HG03432 (cell line): ENCODE measurements at regions not wholly inside any gene's neighbourhood (a gene's known extent, or its start where the extent isn't known, plus 50 kb on each side); places are given as distances from the start of the nearest gene placed in this dataset.
"Not testable (repeated sequence)": the region's sequence is repeated elsewhere in the genome, so short reads cannot be mapped to it uniquely, and the experiment has no call there.

Source experiments
- ATAC-seq: cut with Tn5 transposase; IDR thresholded peaks from one replicate; pipeline ENCODE4 v1.9.1; 2021; ENCODE audit warnings: mild to moderate bottlenecking, moderate library complexity; ENCODE audit not compliant: unreplicated experiment

GRCh38 chr16:5965321-5965720 is 867.7 kb upstream of the EEF2KMT start:
- no peak for ATAC-seq

DNA sequence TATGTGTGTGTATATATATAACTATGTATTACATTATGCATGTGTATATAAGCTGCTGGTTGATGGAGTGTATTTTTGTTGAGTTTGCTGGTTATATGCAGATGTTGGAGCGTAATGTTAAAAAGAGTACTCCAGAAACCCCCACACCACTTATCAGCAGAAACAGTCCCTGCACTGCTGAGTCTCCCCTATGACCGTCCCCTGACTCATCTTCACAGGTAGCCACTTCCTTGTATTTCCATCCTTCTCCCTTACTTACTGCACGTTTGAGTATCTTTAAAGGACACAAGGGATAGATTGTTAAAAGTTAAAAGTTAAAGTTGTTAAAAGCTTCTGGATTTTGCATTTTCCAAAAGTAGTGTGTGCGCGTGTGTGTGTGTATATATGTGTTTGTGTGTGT is 853.9 kb upstream of the EEF2KMT start:
- no peak for ATAC-seq

GRCh38 chr16:5944971-5945370 is 847.4 kb upstream of the EEF2KMT start:
- no peak for ATAC-seq

DNA sequence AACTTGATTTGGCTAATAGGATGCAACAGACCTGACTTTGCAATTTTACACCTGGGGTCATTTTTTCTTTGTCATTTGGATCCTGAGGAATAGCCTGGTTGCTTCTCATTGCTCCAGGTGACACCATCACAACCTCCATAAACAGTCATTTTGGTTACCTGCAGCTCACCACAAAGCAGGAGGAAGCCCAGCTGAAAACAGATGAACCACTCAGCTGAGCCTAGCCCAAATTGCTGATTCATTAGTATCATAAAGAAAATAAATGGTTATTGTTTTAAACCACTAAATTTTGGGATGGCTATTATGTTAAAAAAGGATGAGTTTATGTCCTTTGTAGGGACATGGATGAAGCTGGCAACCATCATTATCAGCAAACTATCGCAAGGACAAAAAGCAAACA is 841.0 kb upstream of the EEF2KMT start:
- ATAC-seq = no peak

DNA sequence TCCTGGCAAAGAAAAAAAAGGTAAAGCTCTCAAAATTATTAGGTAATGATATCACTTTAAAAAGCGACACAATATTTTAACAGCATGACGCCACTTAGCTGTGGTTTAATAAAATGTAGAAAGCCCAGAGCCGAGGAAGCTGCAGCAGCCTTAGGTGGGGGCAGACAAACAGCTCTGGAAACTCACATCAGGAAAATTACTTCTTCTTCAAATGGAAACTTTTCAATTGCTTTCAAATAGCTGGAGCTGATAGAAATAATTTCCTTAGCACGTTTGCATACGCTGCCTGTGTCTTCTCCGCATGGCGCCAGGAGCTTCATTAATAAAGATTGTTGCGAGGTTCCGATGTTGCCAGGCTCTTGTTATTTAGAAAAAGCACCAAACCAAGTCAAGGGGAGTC is 835.3 kb upstream of the EEF2KMT start:
- ATAC-seq = no peak

- no peak for ATAC-seq
Measured at GRCh38 chr16:5928476-5929065, 831.0 kb upstream of the EEF2KMT start.

DNA sequence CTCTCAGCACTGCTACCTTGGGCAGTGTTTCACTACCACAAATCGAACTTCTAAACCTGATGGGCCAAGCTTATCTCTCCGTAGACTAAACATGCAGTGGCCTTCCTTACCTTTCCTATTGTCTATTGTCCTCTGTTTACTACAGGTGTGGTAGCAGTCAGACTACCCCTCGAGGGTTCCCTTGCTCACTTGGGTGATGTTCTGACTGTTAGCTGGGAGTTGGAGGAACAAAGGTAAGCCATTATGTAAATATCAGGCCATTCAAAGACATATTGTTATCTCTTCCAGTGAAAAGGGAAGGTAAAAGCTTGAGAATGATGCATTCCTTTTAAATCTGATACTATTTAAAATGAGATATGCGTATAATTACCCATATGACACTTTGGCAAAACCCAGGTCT is 828.3 kb upstream of the EEF2KMT start:
- ATAC-seq = no peak

- ATAC-seq = no peak
Measured at GRCh38 chr16:5922686-5923085, 825.1 kb upstream of the EEF2KMT start.

GRCh38 chr16:5918567-5919130 is 821.1 kb upstream of the EEF2KMT start:
- ATAC-seq = no peak

DNA sequence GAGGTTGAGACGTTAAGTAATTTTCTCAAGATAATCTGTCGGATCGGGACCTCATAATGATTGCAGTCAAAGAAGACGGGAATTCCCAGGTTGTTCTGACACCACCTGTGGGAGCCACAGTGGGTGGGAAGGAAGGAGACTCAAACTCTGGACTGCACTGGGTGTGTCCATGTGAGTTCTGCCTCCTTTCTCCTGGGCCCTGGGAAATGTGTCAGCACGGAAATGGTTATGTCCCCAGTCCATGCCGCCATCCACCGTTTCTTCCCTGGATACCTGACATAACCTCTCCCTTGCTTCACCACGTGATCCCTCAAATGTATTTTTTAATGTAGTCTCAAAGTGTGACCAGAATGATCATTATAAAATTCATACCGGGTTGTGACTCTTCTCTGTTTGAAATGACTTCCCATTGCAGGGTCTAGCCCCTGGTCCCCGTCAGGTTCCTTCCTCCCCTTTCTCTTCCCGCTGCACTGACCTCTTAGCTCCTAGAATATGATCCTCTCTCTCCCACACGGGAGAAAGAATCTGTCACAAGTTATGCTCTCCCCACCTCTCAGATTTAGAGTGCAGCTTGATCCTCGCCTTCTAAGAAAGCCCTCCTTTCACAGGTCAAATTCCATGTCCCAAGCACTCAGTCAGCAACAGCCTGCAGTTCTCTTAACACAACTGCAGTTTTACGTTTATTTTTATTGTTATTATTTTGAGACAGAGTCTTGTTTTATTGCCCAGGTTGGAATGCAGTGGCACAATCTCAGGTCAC is 820.0 kb upstream of the EEF2KMT start:
- ATAC-seq = no peak

GRCh38 chr16:5916711-5917191 is 819.2 kb upstream of the EEF2KMT start:
- no peak for ATAC-seq

GRCh38 chr16:5911241-5911640 is 813.6 kb upstream of the EEF2KMT start:
- no peak for ATAC-seq

DNA sequence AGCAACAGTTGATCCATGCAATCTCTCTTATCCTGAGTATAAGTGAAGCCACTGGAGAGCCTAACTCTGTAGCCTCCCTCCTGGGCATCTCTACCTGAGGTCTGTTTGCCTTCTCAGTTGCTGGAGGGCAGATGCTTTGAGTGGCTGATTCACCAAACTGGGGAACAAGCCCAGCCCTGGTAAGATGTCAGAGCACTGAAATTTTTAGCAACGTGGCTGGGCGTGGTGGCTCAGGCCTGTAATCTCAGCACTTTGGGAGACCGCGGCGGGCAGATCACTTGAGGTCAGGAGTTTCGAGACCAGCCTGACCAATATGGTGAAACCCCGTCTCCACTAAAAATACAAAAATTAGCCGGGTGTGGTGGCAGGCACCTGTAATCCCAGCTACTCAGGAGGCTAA is 812.0 kb upstream of the EEF2KMT start:
- ATAC-seq = not testable (repeated sequence)

GRCh38 chr16:5907544-5907943 is 809.9 kb upstream of the EEF2KMT start:
- ATAC-seq = no peak

DNA sequence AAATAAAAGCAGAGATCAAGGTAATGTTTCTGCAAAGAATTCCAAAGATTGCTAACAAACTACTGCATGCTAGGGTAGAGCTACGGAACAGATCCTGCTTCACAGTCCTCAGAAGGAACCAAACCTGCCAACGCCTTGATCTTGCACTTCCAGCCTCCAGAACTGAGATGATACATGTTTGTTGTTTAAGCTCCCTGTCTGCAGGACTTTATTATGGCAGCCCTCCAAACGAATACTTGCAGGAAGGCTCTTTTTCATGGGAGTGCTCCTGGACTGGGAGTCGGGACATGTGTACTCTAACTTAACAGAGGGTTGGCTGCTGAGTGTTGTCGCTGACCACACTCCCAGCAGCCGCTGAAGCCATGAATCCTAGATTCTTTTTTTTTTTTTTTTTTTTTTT is 808.8 kb upstream of the EEF2KMT start:
- no peak for ATAC-seq

DNA sequence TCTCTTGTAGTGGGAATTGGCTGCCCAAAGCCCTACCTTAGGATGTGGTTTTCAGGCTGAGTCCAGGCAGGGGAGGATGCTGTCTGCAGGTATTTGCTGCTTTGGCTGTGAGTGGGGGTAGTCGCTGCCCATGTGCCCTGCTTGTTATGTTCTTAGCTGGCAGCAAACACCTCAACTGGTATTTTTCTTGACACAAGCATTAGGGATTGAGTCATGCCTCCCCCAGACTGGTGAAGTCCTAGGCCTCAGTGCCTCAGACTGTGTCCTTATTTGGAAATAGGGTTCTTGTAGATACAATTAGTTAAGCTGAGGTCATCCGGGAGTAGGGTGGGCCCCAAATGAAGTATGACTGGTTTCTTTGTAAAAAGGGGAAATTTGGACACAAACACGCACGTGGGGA is 808.3 kb upstream of the EEF2KMT start:
- no peak for ATAC-seq

DNA sequence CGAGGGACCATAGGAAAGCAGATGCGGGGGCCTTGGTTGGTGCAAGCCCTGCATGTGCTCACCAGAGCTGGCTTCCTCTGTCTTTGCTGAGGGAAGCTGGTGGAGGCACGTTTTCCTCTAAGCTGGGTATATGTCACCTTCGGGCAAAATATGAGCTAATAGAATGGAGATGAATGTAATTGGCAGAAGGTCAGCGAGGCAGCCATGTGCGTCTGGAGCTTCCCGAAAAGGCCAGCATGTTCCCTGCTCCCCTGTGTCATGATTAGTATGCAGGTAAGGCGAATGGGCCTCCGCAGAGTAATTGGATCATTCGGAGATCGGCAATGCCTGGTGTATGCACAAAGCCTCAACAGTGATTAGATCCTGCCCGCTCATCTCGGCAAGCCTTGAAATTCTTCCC is 806.2 kb upstream of the EEF2KMT start:
- ATAC-seq = no peak

DNA sequence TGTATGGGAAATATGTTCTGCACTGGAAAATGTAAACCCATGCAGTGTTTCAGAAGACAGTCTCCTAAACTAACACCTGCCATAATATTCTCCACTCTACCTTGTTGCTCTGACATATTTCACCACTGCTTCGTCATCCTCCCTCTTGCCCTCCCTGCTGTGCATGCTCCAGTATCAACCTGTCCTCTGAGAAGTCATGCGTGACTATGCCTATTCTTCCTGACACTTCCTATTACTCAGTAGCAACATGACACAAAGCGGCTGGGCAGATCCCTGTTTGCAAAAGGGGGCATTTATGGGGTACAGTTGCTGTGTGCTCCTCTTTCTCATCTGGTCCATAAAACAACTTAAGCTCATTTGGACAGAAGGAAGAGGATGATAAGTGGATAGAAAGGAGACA is 805.6 kb upstream of the EEF2KMT start:
- ATAC-seq = no peak

DNA sequence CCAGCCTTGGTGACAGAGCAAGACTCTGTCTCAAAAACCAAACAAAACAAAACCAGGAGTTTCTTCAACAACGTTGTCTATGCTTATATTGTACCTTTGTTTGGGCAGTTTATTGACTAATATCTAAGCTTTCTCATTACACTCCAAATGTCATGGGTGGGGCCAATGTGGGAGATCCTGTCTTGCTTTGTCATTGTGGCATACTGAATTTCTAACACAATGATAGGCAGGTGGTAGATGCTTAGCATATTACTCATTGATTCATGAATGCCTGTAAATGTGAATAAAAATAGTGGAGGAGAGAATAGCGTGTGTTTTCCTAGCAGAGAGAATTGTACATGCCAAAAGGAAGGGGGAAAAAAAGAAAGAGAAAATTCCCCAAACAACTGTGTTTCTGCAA is 802.5 kb upstream of the EEF2KMT start:
- ATAC-seq = no peak

DNA sequence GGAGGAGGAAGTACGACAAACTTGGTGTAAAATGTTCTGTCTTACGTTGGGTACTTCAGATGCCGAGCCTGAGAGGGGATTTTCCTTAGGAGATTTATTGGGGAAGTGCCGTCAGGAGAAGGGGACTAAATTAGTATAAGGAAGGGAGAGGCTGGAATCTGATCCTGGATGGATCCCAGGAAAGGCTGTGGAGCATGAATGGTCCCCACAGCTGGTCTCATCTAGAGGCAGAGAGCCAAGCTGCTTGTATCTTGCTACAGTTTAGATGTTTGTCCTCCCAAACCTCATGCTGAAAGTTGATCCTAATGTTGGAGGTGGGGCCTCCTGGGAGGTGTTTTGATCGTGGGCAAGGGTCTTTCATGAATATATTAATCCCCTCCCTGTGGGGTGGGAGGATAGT is 798.4 kb upstream of the EEF2KMT start:
- ATAC-seq = no peak

GRCh38 chr16:5895137-5895536 is 797.5 kb upstream of the EEF2KMT start:
- no peak for ATAC-seq

GRCh38 chr16:5891296-5891695 is 793.7 kb upstream of the EEF2KMT start:
- no peak for ATAC-seq
